CD4-positive, CD25-positive, alpha-beta regulatory T cell (primary cell): ENCODE measurements at regions not wholly inside any gene's neighbourhood (a gene's known extent, or its start where the extent isn't known, plus 50 kb on each side); places are given as distances from the start of the nearest gene placed in this dataset.

ENCODE experiments used
- ATAC-seq, 2 donors: fragments of 150-1000 bp; cut with Tn5 transposase; one replicate each; pipeline ENCODE4 v1.10.0; 2021; ENCODE audit warnings: low read depth in 2 of 2, moderate number of reproducible peaks in 2 of 2, moderate library complexity in 1 of 2
- DNase-seq, 3 donors: peaks; one replicate each; pipeline versions ENCODE4 v3.0.0 to v3.0.0-alpha.2; 2012 to 2022; ENCODE audit warnings: mixed read lengths in 1 of 3
- H3K27ac ChIP-seq: one replicate; pipeline ENCODE4 v1.7.0; 2013; ENCODE audit warnings: mild to moderate bottlenecking, low read length; ENCODE audit not compliant: insufficient read depth, poor library complexity, severe bottlenecking
- H3K27me3 ChIP-seq: one replicate; pipeline ENCODE4 v1.7.0; 2013; ENCODE audit warnings: low read length; ENCODE audit not compliant: control insufficient read depth, insufficient read depth
- H3K36me3 ChIP-seq: one replicate; pipeline ENCODE4 v1.7.0; 2013; ENCODE audit warnings: mild to moderate bottlenecking, low read length, moderate library complexity; ENCODE audit not compliant: control insufficient read depth, insufficient read depth
- H3K4me1 ChIP-seq: 2 replicates; pipeline ENCODE4 v1.7.0; 2013; ENCODE audit warnings: mild to moderate bottlenecking, low read length; ENCODE audit not compliant: insufficient read depth, control insufficient read depth, poor library complexity, severe bottlenecking
- H3K4me3 ChIP-seq: one replicate; pipeline ENCODE4 v1.7.0; 2013; ENCODE audit warnings: low read depth, mild to moderate bottlenecking, low read length, moderate library complexity
- H3K9me3 ChIP-seq, 2 experiments: 1 replicate in 1 of 2; 2 replicates in 1 of 2; pipeline ENCODE4 v1.7.0; 2013; ENCODE audit warnings: low read length in 2 of 2, mild to moderate bottlenecking in 1 of 2, moderate library complexity in 1 of 2; ENCODE audit not compliant: control insufficient read depth in 2 of 2
- H3K27ac Mint-ChIP-seq, 3 donors: one replicate each; pipeline ENCODE4 v1.8.0; 2020 to 2022; ENCODE audit warnings: mild to moderate bottlenecking in 3 of 3, mixed read lengths in 3 of 3, moderate library complexity in 2 of 3
- H3K27me3 Mint-ChIP-seq: one replicate; pipeline ENCODE4 v1.8.0; 2022; ENCODE audit warnings: mild to moderate bottlenecking, mixed read lengths
- H3K36me3 Mint-ChIP-seq: one replicate; pipeline ENCODE4 v1.8.0; 2020; ENCODE audit warnings: mixed read lengths
- H3K4me1 Mint-ChIP-seq, 4 donors: one replicate each; pipeline ENCODE4 v1.8.0; 2020 to 2022; ENCODE audit warnings: mixed read lengths in 4 of 4, mild to moderate bottlenecking in 1 of 4
- H3K4me3 Mint-ChIP-seq, 4 donors: one replicate each; pipeline ENCODE4 v1.8.0; 2020 to 2022; ENCODE audit warnings: mild to moderate bottlenecking in 4 of 4, mixed read lengths in 4 of 4, moderate library complexity in 3 of 4
- H3K9me3 Mint-ChIP-seq, 7 donors: one replicate each; pipeline ENCODE4 v1.8.0; 2020 to 2022; ENCODE audit warnings: mixed read lengths in 7 of 7, mild to moderate bottlenecking in 3 of 7, moderate library complexity in 2 of 7

DNA sequence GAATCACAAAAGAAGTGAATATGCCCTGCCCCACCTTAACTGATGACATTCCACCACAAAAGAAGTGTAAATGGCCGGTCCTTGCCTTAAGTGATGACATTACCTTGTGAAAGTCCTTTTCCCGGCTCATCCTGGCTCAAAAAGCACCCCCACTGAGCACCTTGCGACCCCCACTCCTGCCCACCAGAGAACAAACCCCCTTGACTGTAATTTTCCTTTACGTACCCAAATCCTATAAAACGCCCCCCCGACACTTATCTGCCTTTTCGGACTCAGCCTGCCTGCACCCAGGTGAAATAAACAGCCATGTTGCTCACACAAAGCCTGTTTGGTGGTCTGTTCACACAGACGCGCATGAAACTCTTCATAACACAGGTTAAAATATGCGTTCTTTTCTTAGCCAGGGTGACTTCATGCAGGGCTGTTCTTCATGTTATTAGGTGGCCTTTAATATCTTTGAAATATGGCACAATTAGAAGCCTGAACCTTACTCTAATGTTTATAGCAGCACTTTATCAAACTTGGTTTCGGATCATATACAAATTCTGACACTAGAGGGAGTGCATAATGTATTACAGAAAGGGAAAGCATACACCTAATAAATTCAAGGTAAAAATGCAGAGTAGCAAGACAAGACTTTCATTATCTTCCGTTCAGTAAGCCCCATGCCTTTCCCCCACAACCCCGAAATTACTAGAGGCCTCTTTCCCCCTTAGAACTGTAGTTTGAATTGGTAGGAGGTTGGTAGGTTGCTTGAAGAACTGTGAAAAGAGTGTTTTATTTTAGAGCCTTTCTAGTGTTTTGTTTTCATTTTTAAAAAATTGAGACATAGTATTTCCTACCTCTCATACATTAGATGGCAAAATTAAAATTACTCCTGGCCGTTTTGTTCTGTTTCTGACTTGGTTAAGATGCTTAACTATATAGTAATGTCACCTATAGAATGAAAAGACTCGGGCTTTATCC is 117.9 kb downstream of the NPY start:
- no peaks in the 10 kb centered on the region for H3K9me3 ChIP-seq
- H3K27ac ChIP-seq = no peak overlapping the region
- H3K36me3 ChIP-seq = no peaks in the 10 kb centered on the region
- peaks cover 4% of the 10 kb centered on the region for H3K27me3 Mint-ChIP-seq
- no peak overlapping the region for H3K27ac Mint-ChIP-seq
- DNase-seq (peak in 2 of 3 donors; percentile 13 to 31), ATAC-seq (no peak)
- H3K36me3 Mint-ChIP-seq = no peaks in the 10 kb centered on the region
- peaks cover 0 to 1% (median 0%) of the 10 kb centered on the region in 7 donors for H3K9me3 Mint-ChIP-seq
- peak overlapping the region; percentile 1 for H3K4me3 ChIP-seq
- no peak overlapping the region for H3K4me3 Mint-ChIP-seq
- peaks cover 9% of the 10 kb centered on the region for H3K4me1 ChIP-seq
- H3K4me1 Mint-ChIP-seq = peaks cover 0 to 15% (median 8%) of the 10 kb centered on the region in 4 donors
- no peaks in the 10 kb centered on the region for H3K27me3 ChIP-seq

DNA sequence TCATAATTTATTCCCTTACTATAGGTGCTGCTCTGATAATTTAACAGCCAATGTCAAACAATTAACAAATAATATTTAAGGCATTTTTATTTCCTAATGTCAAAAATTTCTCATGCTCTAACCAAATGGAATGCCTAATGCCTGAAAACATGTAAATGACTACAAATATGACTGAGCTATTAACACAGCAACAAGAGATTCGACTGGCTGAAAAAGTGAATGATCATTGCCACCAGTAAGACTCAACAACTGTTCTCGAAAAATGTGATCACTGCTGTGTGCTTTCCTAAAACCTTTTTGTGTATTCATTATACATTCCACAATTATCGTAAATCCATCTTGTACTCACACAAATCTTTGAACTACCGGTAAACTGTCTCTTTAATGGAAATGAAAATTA is 118.7 kb downstream of the NPY start:
- Mint-ChIP-seq H3K4me3 (no peak overlapping the region), H3K27ac (no peak overlapping the region), H3K9me3 (peaks cover 0 to 1% (median 0%) of the 10 kb centered on the region in 7 donors), H3K4me1 (peaks cover 0 to 15% (median 8%) of the 10 kb centered on the region in 4 donors), H3K27me3 (peaks cover 4% of the 10 kb centered on the region), H3K36me3 (no peaks in the 10 kb centered on the region)
- no peak for ATAC-seq
- Histone ChIP-seq H3K27me3 (no peaks in the 10 kb centered on the region), H3K36me3 (no peaks in the 10 kb centered on the region), H3K4me1 (peaks cover 9% of the 10 kb centered on the region), H3K4me3 (no peak overlapping the region), H3K9me3 (no peaks in the 10 kb centered on the region), H3K27ac (no peak overlapping the region)
- DNase-seq = no peak

DNA sequence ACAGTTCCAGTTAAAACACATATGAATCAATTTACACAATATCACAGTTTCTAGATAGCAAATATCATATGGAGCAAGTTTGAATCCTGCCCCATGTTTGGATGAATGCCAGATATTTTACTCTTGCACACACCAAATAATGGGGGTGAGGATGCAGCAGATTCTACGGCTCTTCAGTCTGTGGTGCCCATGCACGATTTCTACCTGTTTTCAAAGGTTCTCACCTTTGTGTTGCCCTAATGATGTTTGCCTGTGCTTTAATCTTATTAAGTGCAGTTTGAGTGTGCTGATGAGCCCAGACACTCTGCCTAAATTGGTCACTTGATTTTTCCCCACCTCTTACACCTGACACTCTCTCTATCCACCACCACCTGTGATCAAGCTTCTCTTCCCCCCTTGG is 119.6 kb downstream of the NPY start:
- Mint-ChIP-seq H3K9me3 (peaks cover 0 to 1% (median 0%) of the 10 kb centered on the region in 7 donors), H3K27me3 (peaks cover 4% of the 10 kb centered on the region), H3K36me3 (no peaks in the 10 kb centered on the region), H3K4me3 (no peak overlapping the region), H3K4me1 (peaks cover 0 to 15% (median 8%) of the 10 kb centered on the region in 4 donors), H3K27ac (no peak overlapping the region)
- no peak overlapping the region for H3K27ac ChIP-seq
- ATAC-seq (no peak), DNase-seq (no peak)
- no peaks in the 10 kb centered on the region for H3K9me3 ChIP-seq
- H3K36me3 ChIP-seq = no peaks in the 10 kb centered on the region
- H3K4me1 ChIP-seq = peaks cover 9% of the 10 kb centered on the region
- H3K4me3 ChIP-seq = no peak overlapping the region
- no peaks in the 10 kb centered on the region for H3K27me3 ChIP-seq

DNA sequence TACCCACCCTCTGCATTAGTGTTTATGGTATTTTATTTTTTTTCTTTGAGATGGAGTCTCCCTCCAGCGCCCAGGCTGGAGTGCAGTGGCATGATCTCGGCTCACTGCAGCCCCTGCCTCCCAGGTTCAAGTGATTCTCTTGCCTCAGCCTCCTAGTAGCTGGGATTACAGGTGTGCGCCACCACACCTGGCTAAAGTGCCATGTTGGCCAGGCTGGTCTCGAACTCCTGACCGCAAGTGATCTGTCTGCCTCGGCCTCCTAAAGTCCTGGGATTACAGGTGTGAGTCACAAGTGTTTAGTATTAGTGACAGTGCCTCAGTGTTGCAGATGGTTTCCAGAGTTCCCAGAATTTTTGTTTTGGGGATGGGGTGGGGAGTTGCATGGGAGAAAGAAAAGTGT is 120.3 kb downstream of the NPY start:
- Mint-ChIP-seq H3K9me3 (peaks cover 0 to 1% (median 0%) of the 10 kb centered on the region in 7 donors), H3K36me3 (no peaks in the 10 kb centered on the region), H3K27ac (no peak overlapping the region), H3K4me3 (no peak overlapping the region), H3K27me3 (peaks cover 4% of the 10 kb centered on the region), H3K4me1 (peaks cover 0 to 15% (median 8%) of the 10 kb centered on the region in 4 donors)
- H3K4me3 ChIP-seq = no peak overlapping the region
- H3K27ac ChIP-seq = no peak overlapping the region
- peaks cover 9% of the 10 kb centered on the region for H3K4me1 ChIP-seq
- DNase-seq (no peak), ATAC-seq (no peak)
- H3K9me3 ChIP-seq = no peaks in the 10 kb centered on the region
- no peaks in the 10 kb centered on the region for H3K36me3 ChIP-seq
- H3K27me3 ChIP-seq = peaks cover 2% of the 10 kb centered on the region

DNA sequence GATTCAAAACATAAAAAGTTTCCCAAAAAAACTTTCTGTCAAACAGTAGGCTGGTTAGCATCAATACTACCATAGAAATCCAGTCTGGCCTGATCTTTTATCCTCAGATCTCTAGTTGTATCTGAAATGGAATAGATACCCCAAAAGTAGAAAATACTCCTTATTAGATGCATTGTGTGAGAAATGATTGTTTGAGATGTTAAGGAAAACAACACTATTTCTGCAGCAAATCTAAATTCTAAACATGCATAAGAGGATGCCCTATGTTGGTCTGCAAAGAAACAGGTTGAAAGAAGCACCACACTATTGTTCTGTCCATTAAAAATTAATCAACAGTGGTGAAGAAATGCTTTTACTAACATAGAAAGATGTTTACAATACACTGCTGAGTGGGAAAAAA is 121.0 kb downstream of the NPY start:
- H3K36me3 ChIP-seq = no peaks in the 10 kb centered on the region
- peaks cover 2% of the 10 kb centered on the region for H3K27me3 ChIP-seq
- Mint-ChIP-seq H3K27me3 (peaks cover 4% of the 10 kb centered on the region), H3K36me3 (no peaks in the 10 kb centered on the region), H3K4me1 (peaks cover 0 to 15% (median 8%) of the 10 kb centered on the region in 4 donors), H3K4me3 (no peak overlapping the region), H3K9me3 (no peaks in the 10 kb centered on the region), H3K27ac (no peak overlapping the region)
- H3K9me3 ChIP-seq = no peaks in the 10 kb centered on the region
- ATAC-seq (no peak), DNase-seq (no peak)
- H3K27ac ChIP-seq = no peak overlapping the region
- no peak overlapping the region for H3K4me3 ChIP-seq
- H3K4me1 ChIP-seq = peaks cover 9% of the 10 kb centered on the region

DNA sequence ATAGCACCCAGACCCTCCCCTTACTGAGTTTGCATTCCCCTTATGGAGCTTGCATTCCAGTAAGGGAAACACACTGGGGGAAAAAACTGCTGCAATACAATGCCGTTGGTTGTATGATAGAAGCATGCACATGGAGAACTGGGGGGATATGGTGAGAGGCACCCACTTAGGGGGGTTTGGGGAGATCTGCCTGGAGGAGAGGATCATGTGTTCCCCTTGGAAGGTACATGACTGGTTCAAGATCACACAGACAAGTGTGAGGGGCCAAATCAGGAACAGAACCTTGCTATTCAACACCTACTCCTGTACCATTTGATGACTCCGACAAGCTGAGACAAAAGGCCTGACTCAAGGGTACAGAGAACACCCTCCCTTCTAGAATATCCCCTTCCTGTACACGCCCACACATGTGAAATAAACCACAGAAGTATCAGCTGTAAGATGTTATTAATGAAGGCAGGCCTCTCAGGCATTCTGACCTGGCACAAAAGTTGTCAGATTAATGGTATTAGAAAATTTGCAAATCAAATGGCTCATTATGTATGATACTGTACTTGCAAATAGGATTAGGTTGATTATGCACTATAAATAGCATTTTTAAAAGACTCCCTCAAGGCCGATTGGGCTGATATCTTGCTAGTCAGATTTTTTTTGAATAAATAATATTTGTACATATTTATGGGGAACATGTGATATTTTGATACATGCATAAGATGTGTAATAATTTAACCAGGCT is 122.2 kb downstream of the NPY start:
- ATAC-seq (peak; percentile 67 to 77), DNase-seq (peak in 2 of 3 donors; percentile 9 to 45)
- H3K27ac ChIP-seq = no peak overlapping the region
- no peaks in the 10 kb centered on the region for H3K36me3 ChIP-seq
- peaks cover 4% of the 10 kb centered on the region for H3K27me3 Mint-ChIP-seq
- no peak overlapping the region for H3K4me3 Mint-ChIP-seq
- H3K27me3 ChIP-seq = peaks cover 2% of the 10 kb centered on the region
- no peaks in the 10 kb centered on the region for H3K9me3 Mint-ChIP-seq
- H3K27ac Mint-ChIP-seq = peak overlapping the region in 1 of 3 donors; percentile 55
- H3K4me1 Mint-ChIP-seq = peaks cover 0 to 15% (median 8%) of the 10 kb centered on the region in 4 donors
- H3K4me3 ChIP-seq = no peak overlapping the region
- H3K9me3 ChIP-seq = no peaks in the 10 kb centered on the region
- H3K36me3 Mint-ChIP-seq = no peaks in the 10 kb centered on the region
- H3K4me1 ChIP-seq = peaks cover 9% of the 10 kb centered on the region

DNA sequence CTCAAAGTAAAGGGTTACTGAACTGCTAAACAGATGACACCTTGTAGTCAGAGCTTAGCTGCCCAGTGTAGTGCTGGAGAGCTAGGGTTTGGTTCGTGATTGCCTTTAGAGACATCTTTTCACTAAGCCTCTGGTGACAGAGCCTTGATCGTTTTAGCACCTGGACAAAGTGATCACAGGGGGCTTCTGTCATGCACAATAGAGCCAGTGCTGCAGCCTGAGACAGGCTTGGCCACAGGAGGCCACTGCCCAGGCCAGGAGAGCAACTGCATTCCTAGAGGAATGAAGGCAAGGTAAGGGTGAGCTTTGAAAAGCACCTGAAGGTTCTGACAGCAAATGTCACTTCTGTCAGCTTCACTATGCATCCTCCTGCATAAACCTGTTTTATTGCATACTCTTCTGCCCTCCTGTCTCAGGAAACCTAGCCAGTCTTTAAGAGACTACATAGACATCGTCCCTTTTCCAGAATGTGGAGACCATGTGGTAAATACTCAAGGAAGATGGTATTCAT is 122.9 kb downstream of the NPY start:
- peaks cover 2% of the 10 kb centered on the region for H3K27me3 ChIP-seq
- DNase-seq (no peak), ATAC-seq (no peak)
- Mint-ChIP-seq H3K4me1 (peaks cover 0 to 13% (median 7%) of the 10 kb centered on the region in 4 donors), H3K4me3 (no peak overlapping the region), H3K27me3 (peaks cover 7% of the 10 kb centered on the region), H3K36me3 (no peaks in the 10 kb centered on the region), H3K27ac (no peak overlapping the region), H3K9me3 (no peaks in the 10 kb centered on the region)
- H3K9me3 ChIP-seq = no peaks in the 10 kb centered on the region
- no peaks in the 10 kb centered on the region for H3K36me3 ChIP-seq
- peaks cover 9% of the 10 kb centered on the region for H3K4me1 ChIP-seq
- H3K4me3 ChIP-seq = no peak overlapping the region
- H3K27ac ChIP-seq = no peak overlapping the region
